ENCODE measurements at regions not wholly inside any gene's neighbourhood (a gene's known extent, or its start where the extent isn't known, plus 50 kb on each side); places are given as distances from the start of the nearest gene placed in this dataset.
"Not testable (repeated sequence)": the region's sequence is repeated elsewhere in the genome, so short reads cannot be mapped to it uniquely, and the experiment has no call there.

- no peak for DNase-seq (ENCODE audit: low spot score)
Measured at GRCh38 chr18:67455890-67456501, 60.5 kb downstream of the DSEL start.

GRCh38 chr18:67453901-67454300, 62.6 kb downstream of the DSEL start:
- no peak for DNase-seq (ENCODE audit: low spot score)

- DNase-seq (ENCODE audit: low spot score), result no peak
Measured at GRCh38 chr18:67451960-67452359, 64.6 kb downstream of the DSEL start.

- not testable (repeated sequence) for DNase-seq (ENCODE audit: low spot score)
Measured at GRCh38 chr18:67451101-67451500, 65.4 kb downstream of the DSEL start.

- no peak for DNase-seq (ENCODE audit: low spot score)
Measured at GRCh38 chr18:67433971-67434370, 82.5 kb downstream of the DSEL start.

- no peak for DNase-seq (ENCODE audit: low spot score)
Measured at GRCh38 chr18:67432806-67433205, 83.7 kb downstream of the DSEL start.

- DNase-seq (ENCODE audit: low spot score), result peak; percentile 29
Measured at GRCh38 chr18:67428805-67429204, 87.7 kb downstream of the DSEL start.

- DNase-seq (ENCODE audit: low spot score), result no peak
Measured at GRCh38 chr18:67428158-67428557, 88.4 kb downstream of the DSEL start.

GRCh38 chr18:67426486-67426885, 90.0 kb downstream of the DSEL start:
- DNase-seq (ENCODE audit: low spot score), result no peak

- peak; percentile 72 for DNase-seq (ENCODE audit: low spot score)
Measured at GRCh38 chr18:67425672-67426071, 90.8 kb downstream of the DSEL start.

- DNase-seq (ENCODE audit: low spot score), result no peak
Measured at GRCh38 chr18:67421651-67422050, 94.9 kb downstream of the DSEL start.

- DNase-seq (ENCODE audit: low spot score), result peak; percentile 87
Measured at GRCh38 chr18:67417864-67418523, 98.5 kb downstream of the DSEL start.

GRCh38 chr18:67411116-67411515, 105.4 kb downstream of the DSEL start:
- DNase-seq (ENCODE audit: low spot score), result no peak

- no peak for DNase-seq (ENCODE audit: low spot score)
Measured at GRCh38 chr18:67410075-67411070, 106.1 kb downstream of the DSEL start.

- no peak for DNase-seq (ENCODE audit: low spot score)
Measured at GRCh38 chr18:67408240-67408639, 108.3 kb downstream of the DSEL start.

- DNase-seq (ENCODE audit: low spot score), result no peak
Measured at GRCh38 chr18:67406714-67407113, 109.8 kb downstream of the DSEL start.

GRCh38 chr18:67402543-67402942, 114.0 kb downstream of the DSEL start:
- no peak for DNase-seq (ENCODE audit: low spot score)

- DNase-seq (ENCODE audit: low spot score), result no peak
Measured at GRCh38 chr18:67400502-67401117, 115.9 kb downstream of the DSEL start.

- no peak for DNase-seq (ENCODE audit: low spot score)
Measured at GRCh38 chr18:67386032-67386431, 130.5 kb downstream of the DSEL start.

GRCh38 chr18:67385455-67385854, 131.1 kb downstream of the DSEL start:
- DNase-seq (ENCODE audit: low spot score), result no peak

GRCh38 chr18:67384057-67384456, 132.5 kb downstream of the DSEL start:
- not testable (repeated sequence) for DNase-seq (ENCODE audit: low spot score)

- DNase-seq (ENCODE audit: low spot score), result no peak
Measured at GRCh38 chr18:67381608-67382150, 134.8 kb downstream of the DSEL start.

Measured in H4 (cell line).